OCI-LY7 (cell line): ENCODE measurements at regions not wholly inside any gene's neighbourhood (a gene's known extent, or its start where the extent isn't known, plus 50 kb on each side); places are given as distances from the start of the nearest gene placed in this dataset.

Experiments
- BruUV-seq: library from RNA; stranded (reverse); fragments of 400-500 nt; replicated peaks from 2 replicates; lab custom pipeline; 2021; lab: Mats Ljungman, UMichigan
- CTCF ChIA-PET: fragments of 300-600 bp; sonication (Branson Sonifier 250); formaldehyde crosslinking; loops from one replicate; lab custom pipeline; 2022; ENCODE audit warnings: antibody characterized with exemption; ENCODE audit not compliant: unreplicated experiment; lab: Charles Lee
- POLR2A ChIA-PET: fragments of 300-600 bp; sonication (Branson Sonifier 250); formaldehyde crosslinking; loops from one replicate; lab custom pipeline; 2022; ENCODE audit warnings: antibody characterized with exemption; lab: Charles Lee
- DNase-seq: peaks from one replicate; pipeline ENCODE4 v3.0.0-alpha.2; 2015; ENCODE audit warnings: low spot score
- H2AFZ ChIP-seq: fragments of 200-600 bp; sonication (generic), shearing (Covaris generic); 2 replicates; pipeline ENCODE4 v1.6.1; 2014; ENCODE audit warnings: mild to moderate bottlenecking, antibody characterized with exemption, low read length, moderate library complexity
- H3K27ac ChIP-seq: fragments of 200-600 bp; sonication (generic); 2 replicates; pipeline ENCODE4 v1.5.1; 2014; ENCODE audit warnings: mixed run types, low read depth, mild to moderate bottlenecking, moderate library complexity, low read length, inconsistent platforms; ENCODE audit not compliant: poor library complexity, severe bottlenecking
- H3K36me3 ChIP-seq: fragments of 200-600 bp; sonication (generic); 2 replicates; pipeline ENCODE4 v1.6.1; 2014; ENCODE audit warnings: mild to moderate bottlenecking, antibody characterized with exemption, low read length, moderate library complexity, mixed read lengths; ENCODE audit not compliant: insufficient read depth
- H3K4me1 ChIP-seq: fragments of 200-600 bp; sonication (generic); 2 replicates; pipeline ENCODE4 v1.5.1; 2014; ENCODE audit warnings: mild to moderate bottlenecking, low read length; ENCODE audit not compliant: insufficient read depth, poor library complexity, severe bottlenecking
- H3K4me2 ChIP-seq: fragments of 200-600 bp; sonication (generic); 2 replicates; pipeline ENCODE4 v1.6.1; 2014; ENCODE audit warnings: mild to moderate bottlenecking, low read length
- H3K4me3 ChIP-seq: fragments of 200-600 bp; sonication (generic); 2 replicates; pipeline ENCODE4 v1.5.1; 2014; ENCODE audit warnings: mild to moderate bottlenecking, low read depth, low read length; ENCODE audit not compliant: poor library complexity, severe bottlenecking
- H3K79me2 ChIP-seq: fragments of 200-600 bp; sonication (generic); 2 replicates; pipeline ENCODE4 v1.6.1; 2016; ENCODE audit warnings: low read depth, mild to moderate bottlenecking, low read length, moderate library complexity, mixed read lengths; ENCODE audit not compliant: insufficient read depth
- H3K9me2 ChIP-seq: fragments of 200-600 bp; sonication (generic); 2 replicates; pipeline ENCODE4 v1.6.1; 2016; ENCODE audit warnings: mild to moderate bottlenecking, low read length, mixed read lengths; ENCODE audit not compliant: insufficient read depth
- H3K9me3 ChIP-seq: fragments of 200-600 bp; sonication (generic); 2 replicates; pipeline ENCODE4 v1.6.1; 2014; ENCODE audit warnings: mild to moderate bottlenecking, mixed run types, low read length, mixed read lengths
- H4K20me1 ChIP-seq: fragments of 200-600 bp; sonication (generic); 2 replicates; pipeline ENCODE4 v1.6.1; 2014; ENCODE audit warnings: mild to moderate bottlenecking, antibody characterized with exemption, low read length, moderate library complexity, mixed read lengths; ENCODE audit not compliant: insufficient read depth
- CTCF ChIP-seq: fragments of 200-600 bp; sonication (generic); conservative IDR thresholded peaks from 2 replicates; pipeline ENCODE4 v1.5.1; 2014; ENCODE audit warnings: mild to moderate bottlenecking, antibody characterized with exemption, low read length, moderate library complexity, mixed read lengths
- EZH2phosphoT487 ChIP-seq: fragments of 200-600 bp; sonication (generic); IDR thresholded peaks from 2 replicates; pipeline ENCODE4 v1.6.1; 2018; ENCODE audit warnings: low read depth, borderline replicate concordance, mild to moderate bottlenecking, mixed run types, antibody characterized with exemption, low read length, moderate library complexity, mixed read lengths
- intact Hi-C: fragments of 100-400 bp; cut with micrococcal nuclease; formaldehyde crosslinking; loops from one replicate; pipeline ENCODE4 v1.10.0; 2022; ENCODE audit not compliant: unreplicated experiment

- no peaks in the 10 kb centered on the region for H3K9me2 ChIP-seq
- no peaks in the 10 kb centered on the region for H4K20me1 ChIP-seq
- no peak overlapping the region for H3K4me3 ChIP-seq
- no peak for DNase-seq
- TF ChIP-seq EZH2phosphoT487 (no peak), CTCF (no peak)
- no peaks in the 10 kb centered on the region for H3K36me3 ChIP-seq
- intact Hi-C loops, result loop anchor here (10.0 kb wide), 1 partner anchor 125 kb away; no protein-coding TSS in a partner anchor
- no TSS peak for BruUV-seq
- H3K9me3 ChIP-seq, result no peaks in the 10 kb centered on the region
- POLR2A ChIA-PET, result interaction anchor here (0.6 kb wide), 1 partner anchor 369 kb away, joined by 3 read pairs; no protein-coding TSS in a partner anchor
- no peak overlapping the region for H2AFZ ChIP-seq
- H3K4me1 ChIP-seq, result no peaks in the 10 kb centered on the region
- no peak overlapping the region for H3K27ac ChIP-seq
- H3K4me2 ChIP-seq, result no peak overlapping the region
- CTCF ChIA-PET, result no interaction called here
- no peaks in the 10 kb centered on the region for H3K79me2 ChIP-seq
Observed at GRCh38 chrX:26909728-26910127, 553.4 kb downstream of the PPP4R3C start.

GRCh38 chrX:26908218-26908617, 554.9 kb downstream of the PPP4R3C start:
- Histone ChIP-seq H4K20me1 (no peaks in the 10 kb centered on the region), H3K27ac (no peak overlapping the region), H3K9me2 (no peaks in the 10 kb centered on the region), H3K9me3 (no peaks in the 10 kb centered on the region), H3K4me1 (no peaks in the 10 kb centered on the region), H3K4me2 (no peak overlapping the region), H3K36me3 (no peaks in the 10 kb centered on the region), H2AFZ (no peak overlapping the region), H3K4me3 (no peak overlapping the region), H3K79me2 (no peaks in the 10 kb centered on the region)
- intact Hi-C loops, result no loop called here
- POLR2A ChIA-PET, result no interaction called here
- TF ChIP-seq CTCF (no peak), EZH2phosphoT487 (no peak)
- BruUV-seq, result no TSS peak
- no peak for DNase-seq
- CTCF ChIA-PET, result no interaction called here

- Histone ChIP-seq H3K9me2 (no peaks in the 10 kb centered on the region), H3K9me3 (no peaks in the 10 kb centered on the region), H3K4me2 (no peak overlapping the region), H3K79me2 (no peaks in the 10 kb centered on the region), H3K4me3 (no peak overlapping the region), H3K36me3 (no peaks in the 10 kb centered on the region), H3K4me1 (no peaks in the 10 kb centered on the region), H4K20me1 (no peaks in the 10 kb centered on the region), H3K27ac (no peak overlapping the region), H2AFZ (no peak overlapping the region)
- no TSS peak for BruUV-seq
- no peak for DNase-seq
- ChIA-PET POLR2A (no interaction called here), CTCF (no interaction called here)
- intact Hi-C loops, result no loop called here
- TF ChIP-seq EZH2phosphoT487 (no peak), CTCF (no peak)
Observed at GRCh38 chrX:26889574-26889973, 573.6 kb downstream of the PPP4R3C start.
